HUES64 (cell line): ENCODE measurements at regions not wholly inside any gene's neighbourhood (a gene's known extent, or its start where the extent isn't known, plus 50 kb on each side); places are given as distances from the start of the nearest gene placed in this dataset.
"Not testable (repeated sequence)": the region's sequence is repeated elsewhere in the genome, so short reads cannot be mapped to it uniquely, and the experiment has no call there.

ENCODE experiments used
- H3K27ac ChIP-seq: 2 replicates; pipeline ENCODE4 v1.7.0; 2013; ENCODE audit warnings: low read depth, low read length, inconsistent platforms
- H3K27me3 ChIP-seq: 2 replicates; pipeline ENCODE4 v1.6.1; 2013; ENCODE audit warnings: mild to moderate bottlenecking, low read length; ENCODE audit not compliant: insufficient read depth
- H3K36me3 ChIP-seq: 2 replicates; pipeline ENCODE4 v1.6.1; 2013; ENCODE audit warnings: mild to moderate bottlenecking, low read length; ENCODE audit not compliant: insufficient read depth
- H3K4me1 ChIP-seq: 2 replicates; pipeline ENCODE4 v1.6.1; 2013; ENCODE audit warnings: mild to moderate bottlenecking, low read length, moderate library complexity; ENCODE audit not compliant: insufficient read depth
- H3K4me3 ChIP-seq: 2 replicates; pipeline ENCODE4 v1.5.1; 2013; ENCODE audit warnings: mild to moderate bottlenecking, low read length, moderate library complexity
- H3K9ac ChIP-seq: 2 replicates; pipeline ENCODE4 v1.6.1; 2013; ENCODE audit warnings: mild to moderate bottlenecking, low read depth, low read length
- H3K9me3 ChIP-seq: 2 replicates; pipeline ENCODE4 v1.6.1; 2013; ENCODE audit warnings: low read depth, low read length; ENCODE audit not compliant: insufficient read depth
- WGBS: fragments of 150-250, 120-280 bp; methylation state at CpG from one replicate; pipeline ENCODE4 v1.1.7; 2013; ENCODE audit warnings: missing lambda C conversion rate; 5-methylcytosine and 5-hydroxymethylcytosine counted together

GRCh38 chr9:73423891-73424290 is 272.2 kb downstream of the ANXA1 start:
- H3K36me3 ChIP-seq, result no peaks in the 10 kb centered on the region
- H3K9me3 ChIP-seq, result no peaks in the 10 kb centered on the region
- no peak overlapping the region for H3K9ac ChIP-seq
- no peaks in the 10 kb centered on the region for H3K27me3 ChIP-seq
- no peak overlapping the region for H3K27ac ChIP-seq
- 80% methylated on average over 1 of the region's 1 CpG for WGBS
- 0 out of 2 replicates have a peak, but pooled peaks cover 5% of the 10 kb centered on the region for H3K4me1 ChIP-seq
- H3K4me3 ChIP-seq, result no peak overlapping the region

GRCh38 chr9:73426269-73426668 is 274.6 kb downstream of the ANXA1 start:
- H3K4me1 ChIP-seq, result 0 out of 2 replicates have a peak, but pooled peaks cover 5% of the 10 kb centered on the region
- no peak overlapping the region for H3K9ac ChIP-seq
- no peak overlapping the region for H3K27ac ChIP-seq
- H3K36me3 ChIP-seq, result no peaks in the 10 kb centered on the region
- H3K9me3 ChIP-seq, result no peaks in the 10 kb centered on the region
- H3K27me3 ChIP-seq, result no peaks in the 10 kb centered on the region
- H3K4me3 ChIP-seq, result no peak overlapping the region
- WGBS, result 75% methylated on average over 5 of the region's 5 CpGs

GRCh38 chr9:73434826-73435225 is 283.2 kb downstream of the ANXA1 start:
- H3K9ac ChIP-seq, result no peak overlapping the region
- no peaks in the 10 kb centered on the region for H3K9me3 ChIP-seq
- H3K4me3 ChIP-seq, result no peak overlapping the region
- H3K4me1 ChIP-seq, result 0 out of 2 replicates have a peak, but pooled peaks cover 3% of the 10 kb centered on the region
- 99% methylated on average over 2 of the region's 2 CpGs for WGBS
- no peak overlapping the region for H3K27ac ChIP-seq
- no peaks in the 10 kb centered on the region for H3K27me3 ChIP-seq
- no peaks in the 10 kb centered on the region for H3K36me3 ChIP-seq

- Histone ChIP-seq H3K27me3 (no peaks in the 10 kb centered on the region), H3K9me3 (no peaks in the 10 kb centered on the region), H3K4me3 (no peak overlapping the region), H3K9ac (no peak overlapping the region), H3K4me1 (peaks cover 17% of the 10 kb centered on the region), H3K27ac (no peak overlapping the region), H3K36me3 (no peaks in the 10 kb centered on the region)
- WGBS, result 98% methylated on average over 1 of the region's 1 CpG
Observed at GRCh38 chr9:73437758-73438157, 286.1 kb downstream of the ANXA1 start.

- H3K4me3 ChIP-seq, H3K9ac ChIP-seq: not testable (repeated sequence)
- WGBS, result 90% methylated on average over 6 of the region's 6 CpGs
Observed at GRCh38 chr9:73439839-73440238, 288.2 kb downstream of the ANXA1 start.

GRCh38 chr9:73441223-73441622 is 289.6 kb downstream of the ANXA1 start:
- no peak overlapping the region for H3K9ac ChIP-seq
- no peaks in the 10 kb centered on the region for H3K36me3 ChIP-seq
- H3K4me3 ChIP-seq, result no peak overlapping the region
- H3K27ac ChIP-seq, result no peak overlapping the region
- H3K9me3 ChIP-seq, result no peaks in the 10 kb centered on the region
- 93% methylated on average over 1 of the region's 1 CpG for WGBS
- peaks cover 23% of the 10 kb centered on the region for H3K4me1 ChIP-seq
- H3K27me3 ChIP-seq, result no peaks in the 10 kb centered on the region

More at GRCh38 chr9:73439839-73440238, 288.2 kb downstream of the ANXA1 start:
- not testable (repeated sequence) for H3K36me3 ChIP-seq, H3K9me3 ChIP-seq, H3K27ac ChIP-seq, H3K27me3 ChIP-seq
- H3K4me1 ChIP-seq, result peaks cover 23% of the 10 kb centered on the region

- Histone ChIP-seq H3K9ac (peak overlapping the region; percentile 36; the same call in 1 of the 2 replicates), H3K27me3 (no peaks in the 10 kb centered on the region), H3K27ac (peak overlapping the region; percentile 92), H3K4me1 (peaks cover 23% of the 10 kb centered on the region), H3K36me3 (no peaks in the 10 kb centered on the region), H3K4me3 (no peak overlapping the region), H3K9me3 (no peaks in the 10 kb centered on the region)
- 60% methylated on average over 3 of the region's 5 CpGs for WGBS
Observed at GRCh38 chr9:73441890-73442818, 290.5 kb downstream of the ANXA1 start.

GRCh38 chr9:73444821-73445220 is 293.2 kb downstream of the ANXA1 start:
- no peak overlapping the region for H3K4me3 ChIP-seq
- no peaks in the 10 kb centered on the region for H3K36me3 ChIP-seq
- no peaks in the 10 kb centered on the region for H3K9me3 ChIP-seq
- H3K4me1 ChIP-seq, result peaks cover 23% of the 10 kb centered on the region
- no peak overlapping the region for H3K9ac ChIP-seq
- no peaks in the 10 kb centered on the region for H3K27me3 ChIP-seq
- no peak overlapping the region for H3K27ac ChIP-seq
- WGBS, result no CpG with 5 or more reads among the region's 1 CpG

- 91% methylated on average over 1 of the region's 1 CpG for WGBS
- not testable (repeated sequence) for H3K9ac ChIP-seq, H3K9me3 ChIP-seq, H3K4me3 ChIP-seq, H3K27ac ChIP-seq, H3K36me3 ChIP-seq, H3K27me3 ChIP-seq
- peaks cover 23% of the 10 kb centered on the region for H3K4me1 ChIP-seq
Observed at GRCh38 chr9:73445384-73445783, 293.7 kb downstream of the ANXA1 start.

GRCh38 chr9:73446306-73446705 is 294.6 kb downstream of the ANXA1 start:
- Histone ChIP-seq H3K36me3 (no peaks in the 10 kb centered on the region), H3K9ac (no peak overlapping the region), H3K27ac (no peak overlapping the region), H3K9me3 (no peaks in the 10 kb centered on the region), H3K4me3 (no peak overlapping the region), H3K27me3 (no peaks in the 10 kb centered on the region), H3K4me1 (peaks cover 21% of the 10 kb centered on the region)

GRCh38 chr9:73451003-73451402 is 299.3 kb downstream of the ANXA1 start:
- no peaks in the 10 kb centered on the region for H3K27me3 ChIP-seq
- H3K27ac ChIP-seq, result no peak overlapping the region
- no peak overlapping the region for H3K9ac ChIP-seq
- H3K4me1 ChIP-seq, result no peaks in the 10 kb centered on the region
- H3K36me3 ChIP-seq, result no peaks in the 10 kb centered on the region
- 90% methylated on average over 2 of the region's 2 CpGs for WGBS
- no peak overlapping the region for H3K4me3 ChIP-seq
- no peaks in the 10 kb centered on the region for H3K9me3 ChIP-seq
